GM23338 (cell line): ENCODE measurements at regions not wholly inside any gene's neighbourhood (a gene's known extent, or its start where the extent isn't known, plus 50 kb on each side); places are given as distances from the start of the nearest gene placed in this dataset.

Experiments
- ATAC-seq: fragments of 200-7000 bp; cut with Tn5 transposase; 3 replicates; pipeline ENCODE4 v1.9.1; 2020
- DNase-seq: peaks from one replicate; pipeline ENCODE4 v3.0.0-alpha.2; 2015; ENCODE audit warnings: low spot score
- H2AFZ ChIP-seq: fragments of 200-600 bp; sonication (generic); 2 replicates; pipeline ENCODE4 v1.8.0; 2016; ENCODE audit warnings: antibody characterized with exemption, mild to moderate bottlenecking, moderate library complexity
- H3F3A ChIP-seq: fragments of 200-600 bp; sonication (generic); replicated peaks from 2 replicates; pipeline ENCODE4 v1.8.0; 2017; ENCODE audit warnings: antibody characterized with exemption, mixed run types, low read depth
- H3K27ac ChIP-seq: fragments of 200-600 bp; sonication (generic); 2 replicates; pipeline ENCODE4 v1.6.1; 2016; ENCODE audit warnings: low read depth
- H3K27me3 ChIP-seq: fragments of 200-600 bp; sonication (generic); 2 replicates; pipeline ENCODE4 v1.8.0; 2016; ENCODE audit warnings: mild to moderate bottlenecking, mixed run types, moderate library complexity; ENCODE audit not compliant: insufficient read depth
- H3K36me3 ChIP-seq: fragments of 200-600 bp; sonication (generic); 2 replicates; pipeline ENCODE4 v1.8.0; 2016; ENCODE audit warnings: mild to moderate bottlenecking; ENCODE audit not compliant: insufficient read depth
- H3K4me1 ChIP-seq: fragments of 200-600 bp; sonication (generic); 2 replicates; pipeline ENCODE4 v1.8.0; 2016; ENCODE audit warnings: mild to moderate bottlenecking, moderate library complexity; ENCODE audit not compliant: insufficient read depth
- H3K4me2 ChIP-seq: fragments of 200-600 bp; sonication (generic); 2 replicates; pipeline ENCODE4 v1.7.1; 2017; ENCODE audit warnings: mixed run types
- H3K4me3 ChIP-seq: fragments of 200-600 bp; sonication (generic); 2 replicates; pipeline ENCODE4 v1.6.1; 2016; ENCODE audit warnings: mixed run types
- H3K79me2 ChIP-seq: fragments of 200-600 bp; sonication (generic); replicated peaks from 2 replicates; pipeline ENCODE4 v1.8.0; 2017; ENCODE audit warnings: mild to moderate bottlenecking; ENCODE audit not compliant: insufficient read depth
- H3K9me2 ChIP-seq: fragments of 200-600 bp; sonication (generic); 2 replicates; pipeline ENCODE4 v1.8.0; 2017; ENCODE audit not compliant: insufficient read depth
- H4K20me1 ChIP-seq: fragments of 200-600 bp; sonication (generic); replicated peaks from 2 replicates; pipeline ENCODE4 v1.8.0; 2017; ENCODE audit warnings: mild to moderate bottlenecking; ENCODE audit not compliant: insufficient read depth
- H3K27ac Mint-ChIP-seq: 2 replicates; pipeline ENCODE4 v1.8.0; 2020; ENCODE audit warnings: inconsistent platforms, mild to moderate bottlenecking, moderate library complexity, mixed read lengths
- H3K27me3 Mint-ChIP-seq: 3 replicates; pipeline ENCODE4 v1.8.0; 2022; ENCODE audit warnings: low read depth, mild to moderate bottlenecking, moderate library complexity, mixed read lengths, inconsistent platforms; ENCODE audit not compliant: insufficient read depth, poor library complexity
- H3K36me3 Mint-ChIP-seq: 3 replicates; pipeline ENCODE4 v1.8.0; 2021; ENCODE audit warnings: low read depth, mild to moderate bottlenecking, inconsistent platforms, moderate library complexity, mixed read lengths
- H3K4me1 Mint-ChIP-seq: 3 replicates; pipeline ENCODE4 v1.8.0; 2020; ENCODE audit warnings: mild to moderate bottlenecking, inconsistent platforms, mixed read lengths
- H3K4me3 Mint-ChIP-seq: 3 replicates; pipeline ENCODE4 v1.8.0; 2021; ENCODE audit warnings: moderate library complexity, mild to moderate bottlenecking, inconsistent platforms, mixed read lengths
- H3K9me3 Mint-ChIP-seq: 3 replicates; pipeline ENCODE4 v1.8.0; 2020; ENCODE audit warnings: moderate library complexity, mild to moderate bottlenecking, inconsistent platforms, mixed read lengths
- CREB1 ChIP-seq: fragments of 250-450 bp; sonication (Bioruptor Pico); IDR thresholded peaks from 2 replicates; pipeline ENCODE4 v1.5.0; 2020; ENCODE audit warnings: low read depth, mild to moderate bottlenecking, moderate library complexity
- ETS1 ChIP-seq: IDR thresholded peaks from 2 replicates; pipeline ENCODE4 v1.6.1; 2016; ENCODE audit warnings: antibody characterized with exemption
- EZH2 ChIP-seq: fragments of 200-600 bp; sonication (generic); IDR thresholded peaks from one replicate; pipeline ENCODE4 v1.8.0; 2017; ENCODE audit warnings: antibody characterized with exemption, mild to moderate bottlenecking, low read depth; ENCODE audit not compliant: unreplicated experiment
- EZH2phosphoT487 ChIP-seq: fragments of 200-600 bp; sonication (generic); IDR thresholded peaks from one replicate; pipeline ENCODE4 v1.8.1; 2018; ENCODE audit warnings: antibody characterized with exemption; ENCODE audit not compliant: unreplicated experiment
- JUNB ChIP-seq: IDR thresholded peaks from one replicate; pipeline ENCODE4 v1.6.1; 2016; ENCODE audit warnings: antibody characterized with exemption; ENCODE audit not compliant: unreplicated experiment
- NANOG ChIP-seq: IDR thresholded peaks from 2 replicates; pipeline ENCODE4 v1.6.1; 2016; ENCODE audit warnings: antibody characterized with exemption, borderline replicate concordance
- POLR2AphosphoS5 ChIP-seq: IDR thresholded peaks from 2 replicates; pipeline ENCODE4 v1.6.1; 2016; ENCODE audit warnings: antibody characterized with exemption, low read depth
- REST ChIP-seq: IDR thresholded peaks from one replicate; pipeline ENCODE4 v1.6.1; 2018; ENCODE audit warnings: antibody characterized with exemption; ENCODE audit not compliant: unreplicated experiment
- STAT1 ChIP-seq: IDR thresholded peaks from one replicate; pipeline ENCODE4 v1.6.1; 2016; ENCODE audit warnings: antibody characterized with exemption; ENCODE audit not compliant: unreplicated experiment
- ZNF114 ChIP-seq: fragments of 250-450 bp; sonication (Bioruptor Pico); IDR thresholded peaks from 2 replicates; pipeline ENCODE4 v1.5.0; 2020; ENCODE audit warnings: mild to moderate bottlenecking, moderate library complexity
- ZNF331 ChIP-seq: fragments of 250-450 bp; sonication (Bioruptor Pico); IDR thresholded peaks from 2 replicates; pipeline ENCODE4 v1.5.0; 2020; ENCODE audit warnings: low read depth, mild to moderate bottlenecking, moderate library complexity
- ZNF462 ChIP-seq: fragments of 250-450 bp; sonication (Bioruptor Pico); IDR thresholded peaks from 2 replicates; pipeline ENCODE4 v1.5.0; 2020; ENCODE audit warnings: mild to moderate bottlenecking, moderate library complexity

- Histone ChIP-seq H2AFZ (no peak overlapping the region), H3K36me3 (no peaks in the 10 kb centered on the region), H4K20me1 (no peaks in the 10 kb centered on the region), H3F3A (no peaks in the 10 kb centered on the region), H3K4me3 (no peak overlapping the region), H3K9me2 (no peaks in the 10 kb centered on the region), H3K27me3 (no peaks in the 10 kb centered on the region), H3K27ac (no peak overlapping the region), H3K79me2 (no peaks in the 10 kb centered on the region), H3K4me1 (peaks cover 20% of the 10 kb centered on the region), H3K4me2 (peak overlapping the region; percentile 7; the same call in 1 of the 2 replicates)
- Mint-ChIP-seq H3K4me3 (no peak overlapping the region), H3K27ac (no peak overlapping the region), H3K36me3 (no peaks in the 10 kb centered on the region), H3K4me1 (peaks cover 22% of the 10 kb centered on the region), H3K27me3 (peaks cover 3% of the 10 kb centered on the region), H3K9me3 (no peaks in the 10 kb centered on the region)
- ATAC-seq (no peak; the same call in 2 of the 3 replicates), DNase-seq (no peak)
- TF ChIP-seq EZH2phosphoT487 (no peak), JUNB (no peak)
These were observed 106.1 kb upstream of the FRMD4B start for GRCh38 chr3:69491975-69492374.

- Histone ChIP-seq H3K4me2 (peak overlapping the region; percentile 41), H3K4me1 (peaks cover 20% of the 10 kb centered on the region), H3K36me3 (no peaks in the 10 kb centered on the region), H3K4me3 (no peak overlapping the region), H4K20me1 (no peaks in the 10 kb centered on the region), H3K27ac (no peak overlapping the region), H3K9me2 (no peaks in the 10 kb centered on the region), H3K79me2 (no peaks in the 10 kb centered on the region), H3F3A (no peaks in the 10 kb centered on the region), H2AFZ (no peak overlapping the region), H3K27me3 (no peaks in the 10 kb centered on the region)
- Mint-ChIP-seq H3K36me3 (no peaks in the 10 kb centered on the region), H3K9me3 (no peaks in the 10 kb centered on the region; the same call in 2 of the 3 replicates), H3K4me1 (peaks cover 22% of the 10 kb centered on the region), H3K27ac (no peak overlapping the region), H3K27me3 (peaks cover 3% of the 10 kb centered on the region), H3K4me3 (no peak overlapping the region)
- DNase-seq (peak; percentile 27), ATAC-seq (peak; percentile 56)
- TF ChIP-seq POLR2AphosphoS5 (no peak), JUNB (no peak), ETS1 (no peak), ZNF331 (no peak), CREB1 (no peak), STAT1 (no peak), REST (no peak), NANOG (no peak), ZNF462 (CRISPR knock-in tag) (no peak), ZNF114 (CRISPR knock-in tag) (no peak), EZH2 (no peak), EZH2phosphoT487 (no peak)
These were observed 105.1 kb upstream of the FRMD4B start for GRCh38 chr3:69490971-69491370.
